Colonic mucosa (tissue), 4 donors: ENCODE measurements at regions not wholly inside any gene's neighbourhood (a gene's known extent, or its start where the extent isn't known, plus 50 kb on each side); places are given as distances from the start of the nearest gene placed in this dataset.
"Not testable (repeated sequence)": the region's sequence is repeated elsewhere in the genome, so short reads cannot be mapped to it uniquely, and the experiment has no call there.

Experiments
- DNase-seq: peaks from one replicate; pipeline ENCODE4 v3.0.0-alpha.2; 2020
- H3K27ac ChIP-seq: fragments of 200-600 bp; one replicate; pipeline ENCODE4 v1.8.0; 2021
- H3K27me3 ChIP-seq: fragments of 200-600 bp; one replicate; pipeline ENCODE4 v1.8.0; 2021
- H3K36me3 ChIP-seq: fragments of 200-600 bp; one replicate; pipeline ENCODE4 v1.8.0; 2021
- H3K4me1 ChIP-seq: fragments of 200-600 bp; one replicate; pipeline ENCODE4 v1.8.0; 2021; ENCODE audit warnings: mild to moderate bottlenecking
- H3K4me3 ChIP-seq: fragments of 200-600 bp; one replicate; pipeline ENCODE4 v1.8.0; 2021
- H3K9ac ChIP-seq, 2 donors: one replicate each; pipeline ENCODE4 v1.7.0; 2013; ENCODE audit warnings: control low read depth in 2 of 2, low read depth in 2 of 2, low read length in 2 of 2
- H3K9me3 ChIP-seq: fragments of 200-600 bp; one replicate; pipeline ENCODE4 v1.8.0; 2021
- intact Hi-C: fragments of 100-400 bp; cut with DNase I; formaldehyde crosslinking; loops from one replicate; pipeline ENCODE4 v1.14.1; 2022
- TF ChIP-seq, protein P1 (sequence below): fragments of 200-600 bp; IDR thresholded peaks from one replicate; pipeline ENCODE4 v1.8.0; 2022; ENCODE audit warnings: antibody characterized with exemption, mild to moderate bottlenecking
- donor health status: healthy.
- donor health status: DM: no; HTN: no; CAD: no.
- donor health status: DM: no; HTN: no; CAD: no.

DNA sequence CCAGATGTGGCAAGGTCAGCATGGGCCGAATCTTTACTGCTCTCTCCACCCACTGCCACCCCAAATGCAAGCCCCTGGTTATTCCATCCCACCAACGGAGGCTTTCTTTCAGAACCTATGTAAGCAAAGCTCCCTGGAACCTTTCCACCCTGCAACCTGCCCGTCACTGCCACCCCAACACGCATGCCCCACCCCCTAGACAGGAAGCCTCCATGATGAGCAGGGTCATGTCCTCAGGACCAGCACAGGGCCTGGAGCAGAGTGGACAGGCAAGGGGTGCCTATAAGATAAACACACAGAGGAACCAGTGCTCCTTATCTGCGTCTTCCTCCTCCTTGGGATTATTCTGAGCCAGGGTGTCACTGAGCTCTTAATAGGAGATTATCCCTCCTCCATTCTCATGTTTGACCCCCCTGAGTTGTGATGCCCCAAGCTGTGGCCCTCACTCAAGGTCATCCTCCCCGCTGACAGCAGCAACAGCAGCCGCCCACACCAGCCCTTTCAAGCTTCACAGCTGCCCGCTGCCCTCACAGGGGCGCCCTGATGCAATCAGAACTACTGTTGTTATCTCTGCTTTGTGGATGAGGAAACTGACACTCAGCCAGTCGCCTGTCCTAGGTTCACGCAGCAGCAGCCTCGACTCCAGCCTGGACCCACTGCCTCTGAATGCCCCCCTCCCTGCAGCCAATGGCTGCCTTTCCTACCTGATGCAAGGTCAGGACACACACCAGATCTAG is 647.3 kb downstream of the TBC1D22A start:
- Histone ChIP-seq H3K9me3 (no peaks in the 10 kb centered on the region), H3K4me3 (no peak overlapping the region), H3K27ac (no peak overlapping the region), H3K27me3 (no peaks in the 10 kb centered on the region), H3K36me3 (no peaks in the 10 kb centered on the region), H3K9ac (no peak overlapping the region), H3K4me1 (no peaks in the 10 kb centered on the region)
- intact Hi-C loops = no loop called here
- DNase-seq = no peak
- TF ChIP-seq, protein P1, sequence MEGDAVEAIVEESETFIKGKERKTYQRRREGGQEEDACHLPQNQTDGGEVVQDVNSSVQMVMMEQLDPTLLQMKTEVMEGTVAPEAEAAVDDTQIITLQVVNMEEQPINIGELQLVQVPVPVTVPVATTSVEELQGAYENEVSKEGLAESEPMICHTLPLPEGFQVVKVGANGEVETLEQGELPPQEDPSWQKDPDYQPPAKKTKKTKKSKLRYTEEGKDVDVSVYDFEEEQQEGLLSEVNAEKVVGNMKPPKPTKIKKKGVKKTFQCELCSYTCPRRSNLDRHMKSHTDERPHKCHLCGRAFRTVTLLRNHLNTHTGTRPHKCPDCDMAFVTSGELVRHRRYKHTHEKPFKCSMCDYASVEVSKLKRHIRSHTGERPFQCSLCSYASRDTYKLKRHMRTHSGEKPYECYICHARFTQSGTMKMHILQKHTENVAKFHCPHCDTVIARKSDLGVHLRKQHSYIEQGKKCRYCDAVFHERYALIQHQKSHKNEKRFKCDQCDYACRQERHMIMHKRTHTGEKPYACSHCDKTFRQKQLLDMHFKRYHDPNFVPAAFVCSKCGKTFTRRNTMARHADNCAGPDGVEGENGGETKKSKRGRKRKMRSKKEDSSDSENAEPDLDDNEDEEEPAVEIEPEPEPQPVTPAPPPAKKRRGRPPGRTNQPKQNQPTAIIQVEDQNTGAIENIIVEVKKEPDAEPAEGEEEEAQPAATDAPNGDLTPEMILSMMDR = no peak

DNA sequence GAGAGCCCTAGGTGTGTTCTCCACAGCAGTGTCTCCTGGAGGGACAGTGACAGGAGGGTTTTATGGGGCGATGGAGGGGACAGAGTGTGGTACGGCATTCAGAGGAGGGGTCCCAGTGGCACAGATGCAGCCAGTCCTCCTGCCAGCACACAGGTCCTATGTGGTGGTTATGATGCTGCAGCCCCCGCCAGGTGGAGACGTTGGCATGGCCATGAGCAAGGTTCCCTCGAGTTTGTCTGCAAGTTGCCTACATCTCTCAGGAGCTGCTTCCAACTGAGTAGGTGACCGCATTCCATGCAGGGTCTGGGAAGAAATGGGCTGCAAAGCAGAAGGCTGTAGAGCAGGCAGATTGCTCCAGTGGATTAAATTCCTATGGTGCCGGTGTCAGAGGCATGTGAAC is 646.0 kb downstream of the TBC1D22A start:
- no peak overlapping the region for H3K9ac ChIP-seq
- H3K9me3 ChIP-seq = no peaks in the 10 kb centered on the region
- TF ChIP-seq, protein P1 = no peak
- H3K4me3 ChIP-seq = no peak overlapping the region
- H3K36me3 ChIP-seq = no peaks in the 10 kb centered on the region
- no peaks in the 10 kb centered on the region for H3K27me3 ChIP-seq
- no peak for DNase-seq
- H3K27ac ChIP-seq = no peak overlapping the region
- H3K4me1 ChIP-seq = no peaks in the 10 kb centered on the region
- intact Hi-C loops = no loop called here

DNA sequence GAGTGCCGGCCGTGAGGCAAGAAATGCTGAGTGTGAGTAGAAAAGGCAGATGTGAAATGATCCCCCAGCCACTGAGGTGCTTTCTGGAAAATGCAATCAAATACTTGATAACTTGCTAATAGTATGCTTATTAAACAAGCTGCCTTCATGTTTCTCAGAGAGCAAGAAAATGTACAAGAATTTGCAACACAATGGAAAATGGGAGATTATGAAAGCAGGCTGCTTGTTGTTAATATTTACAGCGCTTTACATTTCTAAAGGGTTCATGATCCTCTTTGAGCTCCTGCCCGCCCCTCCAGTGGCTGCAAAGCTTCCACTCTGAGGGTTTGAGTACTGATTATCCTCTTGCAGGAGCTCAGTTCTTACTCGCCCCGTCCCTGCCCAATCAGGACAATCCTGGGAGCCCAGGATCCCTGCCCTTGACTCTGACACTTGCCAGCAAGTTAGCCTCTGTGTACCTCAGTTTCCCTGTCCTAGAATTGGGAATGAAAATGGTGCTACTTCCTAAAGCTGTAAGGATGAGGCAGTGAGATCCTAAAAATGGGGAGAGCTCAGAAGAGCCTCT is 645.1 kb downstream of the TBC1D22A start:
- Histone ChIP-seq H3K36me3 (no peaks in the 10 kb centered on the region), H3K27me3 (no peaks in the 10 kb centered on the region), H3K27ac (no peak overlapping the region), H3K4me3 (no peak overlapping the region), H3K9me3 (no peaks in the 10 kb centered on the region), H3K4me1 (no peaks in the 10 kb centered on the region), H3K9ac (no peak overlapping the region)
- DNase-seq = no peak
- TF ChIP-seq, protein P1 = no peak
- intact Hi-C loops = no loop called here

DNA sequence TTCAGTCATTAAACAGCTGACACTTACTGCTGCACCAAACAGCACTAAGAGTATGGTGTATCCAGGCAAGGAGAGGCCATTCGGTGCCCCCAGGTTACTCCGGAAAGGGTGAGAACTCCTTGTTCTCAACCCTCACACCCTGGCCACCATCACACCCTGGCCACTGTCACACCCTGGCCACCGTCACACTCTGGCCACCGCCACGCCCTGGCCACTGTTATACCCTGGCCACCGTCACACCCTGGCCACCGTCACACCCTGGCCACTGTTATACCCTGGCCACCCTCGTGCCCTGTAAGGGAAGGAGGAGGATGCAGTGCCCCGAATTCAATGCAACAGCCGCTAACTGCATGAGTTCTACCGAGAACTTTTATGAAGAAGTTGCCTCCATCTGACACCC is 644.4 kb downstream of the TBC1D22A start:
- Histone ChIP-seq H3K9ac (no peak overlapping the region), H3K4me3 (no peak overlapping the region), H3K4me1 (no peaks in the 10 kb centered on the region), H3K27me3 (no peaks in the 10 kb centered on the region), H3K27ac (no peak overlapping the region), H3K9me3 (no peaks in the 10 kb centered on the region), H3K36me3 (no peaks in the 10 kb centered on the region)
- TF ChIP-seq, protein P1 = no peak
- intact Hi-C loops = no loop called here
- DNase-seq = no peak

DNA sequence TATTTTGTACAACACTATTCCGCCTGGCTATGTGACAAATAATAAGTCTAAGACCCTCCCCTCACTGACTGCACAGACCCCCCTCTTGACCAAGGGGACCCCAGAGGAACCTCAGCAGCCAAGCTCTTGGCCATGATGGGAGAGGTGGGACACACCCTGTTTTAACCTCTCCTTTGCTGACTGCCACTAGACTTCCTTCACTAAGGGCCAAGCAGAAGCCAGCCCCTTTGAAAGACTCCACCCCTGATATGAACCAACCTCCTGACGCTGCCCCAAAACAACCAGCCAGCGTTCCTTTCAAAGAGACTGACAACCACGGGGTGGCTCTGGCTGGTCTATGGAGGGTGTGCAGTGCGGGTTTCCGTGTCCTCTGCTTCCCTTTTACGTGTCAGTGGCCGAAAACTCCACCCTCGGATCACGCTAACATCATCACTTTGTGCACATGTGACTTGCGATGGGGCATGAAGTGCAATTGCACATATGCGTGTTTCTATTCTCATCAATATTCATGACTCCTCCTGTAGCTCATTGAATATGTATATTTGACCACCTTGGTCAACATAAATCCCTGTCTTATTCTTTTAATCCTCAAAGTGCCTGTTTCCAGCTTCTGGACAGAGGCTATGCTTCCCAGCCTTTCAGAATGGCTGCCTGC is 643.9 kb downstream of the TBC1D22A start:
- Histone ChIP-seq H3K4me3 (no peak overlapping the region), H3K9ac (no peak overlapping the region), H3K36me3 (no peaks in the 10 kb centered on the region), H3K4me1 (no peaks in the 10 kb centered on the region), H3K27me3 (no peaks in the 10 kb centered on the region), H3K9me3 (no peaks in the 10 kb centered on the region), H3K27ac (no peak overlapping the region)
- TF ChIP-seq, protein P1 = no peak
- intact Hi-C loops = no loop called here
- DNase-seq = no peak

DNA sequence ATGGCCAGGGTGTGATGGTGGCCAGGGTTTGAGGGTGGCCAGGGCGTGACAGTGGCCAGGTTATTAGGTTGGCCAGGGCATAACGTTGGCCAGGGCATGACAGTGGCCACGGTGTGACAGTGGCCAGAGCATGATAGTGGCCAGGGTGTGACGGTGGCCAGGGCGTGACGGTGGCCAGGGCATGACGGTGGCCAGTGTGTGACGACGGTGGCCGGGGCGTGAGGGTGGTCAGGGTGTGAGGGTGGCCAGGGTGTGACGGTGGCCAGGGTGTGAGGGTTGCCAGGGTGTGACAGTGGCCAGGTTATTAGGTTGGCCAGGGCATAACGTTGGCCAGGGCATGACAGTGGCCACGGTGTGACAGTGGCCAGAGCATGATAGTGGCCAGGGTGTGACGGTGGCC is 642.8 kb downstream of the TBC1D22A start:
- H3K9ac ChIP-seq, DNase-seq, H3K4me3 ChIP-seq, H3K9me3 ChIP-seq, H3K27me3 ChIP-seq, H3K27ac ChIP-seq, intact Hi-C loops, H3K4me1 ChIP-seq, H3K36me3 ChIP-seq: not testable (repeated sequence)
